Left ventricle myocardium inferior (tissue), 1 donor: ENCODE measurements at regions not wholly inside any gene's neighbourhood (a gene's known extent, or its start where the extent isn't known, plus 50 kb on each side); places are given as distances from the start of the nearest gene placed in this dataset.

Source experiments
- DNase-seq: peaks from one replicate; pipeline ENCODE4 v3.0.0-alpha.2; 2020
- H3K27ac ChIP-seq: fragments of 200-600 bp; replicated peaks from 2 replicates; pipeline ENCODE4 v1.8.0; 2021
- H3K27me3 ChIP-seq: fragments of 200-600 bp; 2 replicates; pipeline ENCODE4 v1.8.0; 2021; ENCODE audit warnings: low read depth
- H3K36me3 ChIP-seq: fragments of 200-600 bp; 2 replicates; pipeline ENCODE4 v1.8.0; 2021
- H3K4me1 ChIP-seq: fragments of 200-600 bp; 2 replicates; pipeline ENCODE4 v1.8.0; 2021
- H3K4me3 ChIP-seq: fragments of 200-600 bp; 2 replicates; pipeline ENCODE4 v1.8.0; 2021; ENCODE audit warnings: mild to moderate bottlenecking, moderate library complexity
- H3K9me3 ChIP-seq: fragments of 200-600 bp; replicated peaks from 2 replicates; pipeline ENCODE4 v1.8.0; 2021
- intact Hi-C: fragments of 100-400 bp; cut with micrococcal nuclease; formaldehyde crosslinking; loops from one replicate; pipeline ENCODE4 v1.11.0; 2022
- TF ChIP-seq, protein P1 (sequence below): fragments of 200-600 bp; IDR thresholded peaks from 2 replicates; pipeline ENCODE4 v1.8.0; 2021; ENCODE audit warnings: antibody characterized with exemption, mild to moderate bottlenecking, borderline replicate concordance
- donor health status: DM: no; HTN: yes; CAD: no; lungs with severe emphysema.

DNA sequence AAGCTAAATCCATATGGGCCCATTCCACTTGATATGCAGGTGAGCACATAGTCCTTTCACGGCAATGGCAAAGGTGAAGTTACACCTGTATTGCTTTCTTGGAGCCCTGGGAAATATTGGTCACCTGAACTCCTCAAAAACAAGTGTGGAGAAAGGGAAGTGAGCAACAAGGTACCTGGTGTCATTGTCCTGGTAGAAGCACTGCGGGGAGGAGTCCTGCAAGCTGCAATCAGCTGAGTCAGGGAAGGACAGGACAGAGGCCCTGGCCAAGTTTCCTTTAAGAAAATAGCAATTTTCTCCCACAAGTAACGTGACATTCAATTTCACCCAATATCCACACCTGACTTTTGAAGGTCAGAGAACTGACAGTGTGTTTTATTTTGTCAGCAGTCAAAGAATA lies 389.1 kb downstream of the IRS2 start:
- H3K27me3 ChIP-seq: no peaks in the 10 kb centered on the region
- TF ChIP-seq, protein P1, sequence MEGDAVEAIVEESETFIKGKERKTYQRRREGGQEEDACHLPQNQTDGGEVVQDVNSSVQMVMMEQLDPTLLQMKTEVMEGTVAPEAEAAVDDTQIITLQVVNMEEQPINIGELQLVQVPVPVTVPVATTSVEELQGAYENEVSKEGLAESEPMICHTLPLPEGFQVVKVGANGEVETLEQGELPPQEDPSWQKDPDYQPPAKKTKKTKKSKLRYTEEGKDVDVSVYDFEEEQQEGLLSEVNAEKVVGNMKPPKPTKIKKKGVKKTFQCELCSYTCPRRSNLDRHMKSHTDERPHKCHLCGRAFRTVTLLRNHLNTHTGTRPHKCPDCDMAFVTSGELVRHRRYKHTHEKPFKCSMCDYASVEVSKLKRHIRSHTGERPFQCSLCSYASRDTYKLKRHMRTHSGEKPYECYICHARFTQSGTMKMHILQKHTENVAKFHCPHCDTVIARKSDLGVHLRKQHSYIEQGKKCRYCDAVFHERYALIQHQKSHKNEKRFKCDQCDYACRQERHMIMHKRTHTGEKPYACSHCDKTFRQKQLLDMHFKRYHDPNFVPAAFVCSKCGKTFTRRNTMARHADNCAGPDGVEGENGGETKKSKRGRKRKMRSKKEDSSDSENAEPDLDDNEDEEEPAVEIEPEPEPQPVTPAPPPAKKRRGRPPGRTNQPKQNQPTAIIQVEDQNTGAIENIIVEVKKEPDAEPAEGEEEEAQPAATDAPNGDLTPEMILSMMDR: no peak
- H3K36me3 ChIP-seq: no peaks in the 10 kb centered on the region
- H3K4me1 ChIP-seq: peaks cover 16% of the 10 kb centered on the region
- H3K9me3 ChIP-seq: no peaks in the 10 kb centered on the region
- no peak for DNase-seq
- H3K27ac ChIP-seq: no peak overlapping the region
- intact Hi-C loops: no loop called here
- no peak overlapping the region for H3K4me3 ChIP-seq

DNA sequence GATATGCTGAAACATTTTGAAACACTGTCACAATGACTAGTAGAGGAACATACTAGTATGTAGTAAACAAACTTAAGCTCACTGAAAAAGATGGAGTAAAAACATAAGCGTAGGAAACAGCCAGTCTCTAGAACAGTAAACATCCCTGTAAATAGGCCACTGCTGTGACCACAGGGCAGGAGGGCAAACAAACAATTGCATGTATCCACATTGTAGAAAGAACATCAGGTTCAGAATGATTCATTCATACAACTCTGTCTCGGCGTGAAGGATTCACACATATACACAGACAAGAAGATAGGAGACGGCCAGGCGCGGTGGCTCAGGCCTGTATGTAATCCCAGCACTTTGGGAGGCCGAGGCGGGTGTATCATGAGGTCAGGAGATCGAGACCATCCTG lies 390.1 kb downstream of the IRS2 start:
- TF ChIP-seq, protein P1: no peak
- Histone ChIP-seq H3K36me3 (no peaks in the 10 kb centered on the region), H3K9me3 (no peaks in the 10 kb centered on the region), H3K4me3 (no peak overlapping the region), H3K27ac (no peak overlapping the region), H3K27me3 (no peaks in the 10 kb centered on the region), H3K4me1 (peaks cover 16% of the 10 kb centered on the region)
- intact Hi-C loops: no loop called here
- DNase-seq: no peak

DNA sequence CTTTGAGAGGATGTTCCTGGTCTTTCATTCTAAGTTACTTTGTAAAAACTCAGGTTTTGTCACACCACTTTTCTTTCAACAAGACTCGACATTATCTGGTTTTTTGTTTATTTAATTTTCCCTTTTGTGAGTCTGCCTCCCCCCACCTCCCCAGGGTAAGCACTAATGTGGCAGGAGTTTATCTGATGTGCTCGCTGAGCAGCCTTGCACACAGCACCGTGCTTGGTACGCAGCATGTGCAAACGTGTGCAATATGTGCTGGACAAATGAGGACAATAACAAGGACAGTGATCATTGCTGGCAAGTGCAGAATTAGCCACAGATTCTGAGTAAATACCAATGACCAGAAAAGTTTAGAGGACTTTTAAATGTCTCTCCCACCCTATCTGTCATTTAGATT lies 391.4 kb downstream of the IRS2 start:
- Histone ChIP-seq H3K27me3 (no peaks in the 10 kb centered on the region), H3K36me3 (no peaks in the 10 kb centered on the region), H3K27ac (no peak overlapping the region), H3K4me3 (no peak overlapping the region), H3K9me3 (no peaks in the 10 kb centered on the region), H3K4me1 (peaks cover 11% of the 10 kb centered on the region)
- intact Hi-C loops: no loop called here
- TF ChIP-seq, protein P1: no peak
- DNase-seq: no peak

DNA sequence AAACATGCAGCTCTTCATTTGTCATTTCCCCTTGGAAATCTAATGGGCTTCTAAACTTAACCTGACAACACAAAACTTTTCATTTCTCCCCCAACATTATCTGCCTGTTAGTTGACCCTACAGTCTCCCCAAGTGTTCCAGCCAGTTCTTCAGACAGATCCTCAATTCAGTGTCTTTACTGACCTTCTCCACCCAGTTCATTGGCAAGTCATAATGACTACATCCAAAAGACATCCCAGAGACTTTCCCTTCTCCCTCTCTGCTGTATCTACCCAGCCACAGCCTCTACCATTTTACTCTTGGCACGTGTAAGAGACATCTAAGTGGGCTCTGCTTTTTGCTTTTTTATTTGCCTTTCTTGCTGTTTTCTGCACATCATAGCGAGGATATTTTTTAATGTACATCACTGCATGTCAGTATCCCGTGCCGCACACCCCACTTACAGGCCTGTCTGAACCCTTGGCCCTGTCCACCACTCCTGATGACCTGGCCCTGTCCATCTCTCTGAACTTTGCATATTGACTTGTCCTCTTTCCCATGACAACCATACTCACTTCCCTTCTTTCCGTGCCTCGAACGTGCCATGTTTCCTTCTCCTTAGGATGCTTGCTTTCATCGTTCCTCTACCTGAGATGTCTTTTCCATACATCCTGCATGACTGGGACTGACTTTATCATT lies 391.9 kb downstream of the IRS2 start:
- H3K27ac ChIP-seq: no peak overlapping the region
- TF ChIP-seq, protein P1: no peak
- H3K9me3 ChIP-seq: no peaks in the 10 kb centered on the region
- peaks cover 11% of the 10 kb centered on the region for H3K4me1 ChIP-seq
- no peaks in the 10 kb centered on the region for H3K36me3 ChIP-seq
- intact Hi-C loops: no loop called here
- no peaks in the 10 kb centered on the region for H3K27me3 ChIP-seq
- H3K4me3 ChIP-seq: no peak overlapping the region
- DNase-seq: no peak

DNA sequence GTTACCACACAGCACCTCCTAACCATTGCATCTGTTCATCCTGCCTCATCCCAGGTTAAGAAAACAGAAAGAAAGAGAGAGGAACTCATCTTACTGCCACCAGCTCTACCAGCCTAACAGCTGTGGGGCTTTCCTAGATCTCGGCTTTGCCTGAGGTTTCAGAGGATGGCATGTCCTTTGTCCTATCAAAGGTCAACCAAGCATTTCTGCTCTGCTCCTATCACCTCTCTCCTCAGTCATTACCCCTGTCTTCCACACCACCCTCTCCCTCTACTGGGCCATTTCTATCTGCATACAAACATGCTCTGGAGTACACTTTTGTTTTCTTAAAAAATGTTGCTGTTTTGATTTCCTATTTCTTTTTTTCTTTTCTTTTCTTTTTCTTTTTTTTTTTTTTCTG lies 393.3 kb downstream of the IRS2 start:
- no peak for DNase-seq
- Histone ChIP-seq H3K9me3 (no peaks in the 10 kb centered on the region), H3K4me3 (no peak overlapping the region)

More for the DNA sequence above, 393.3 kb downstream of the IRS2 start:
- peaks cover 11% of the 10 kb centered on the region for H3K4me1 ChIP-seq
- no peak overlapping the region for H3K27ac ChIP-seq
- no peaks in the 10 kb centered on the region for H3K36me3 ChIP-seq
- no peaks in the 10 kb centered on the region for H3K27me3 ChIP-seq
- TF ChIP-seq, protein P1: no peak
- intact Hi-C loops: no loop called here
